ENCODE measurements at regions not wholly inside any gene's neighbourhood (a gene's known extent, or its start where the extent isn't known, plus 50 kb on each side); places are given as distances from the start of the nearest gene placed in this dataset.

DNA sequence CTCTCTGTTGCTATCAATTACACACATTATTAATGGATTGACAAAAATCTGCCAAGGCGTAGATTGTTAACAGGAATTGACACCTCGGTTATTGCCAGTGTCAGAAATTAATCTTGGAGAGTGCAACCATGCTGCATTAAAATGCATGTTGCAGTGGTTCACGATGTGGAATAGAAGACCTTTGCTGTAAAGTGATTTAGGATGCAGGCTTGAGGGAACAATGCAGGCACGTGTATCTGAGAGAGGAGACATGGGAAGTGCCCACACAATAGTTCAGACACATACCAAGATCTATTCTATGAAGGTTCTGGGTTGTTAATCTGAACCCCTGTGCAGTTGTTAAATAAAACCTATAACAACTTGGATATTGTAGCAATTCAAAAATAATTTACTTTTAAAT lies 1032.8 kb upstream of the CDH8 start:
- WGBS (ENCODE audit: extremely low coverage, insufficient read length, low lambda C conversion rate) = no CpG with 5 or more reads among the region's 4 CpGs
- H3K9me3 Mint-ChIP-seq = no peaks in the 10 kb centered on the region; a peak in 2 of 5 replicates
- no peak overlapping the region for H3T11ph ChIP-seq (ENCODE audit: low read length)
- H2BK120ac ChIP-seq (ENCODE audit: low read depth, low read length, poor library complexity, severe bottlenecking) = no peak overlapping the region
- no peaks in the 10 kb centered on the region for H4K20me1 ChIP-seq (ENCODE audit: control insufficient read depth, insufficient read depth, insufficient read length)
- H2BK12ac ChIP-seq (ENCODE audit: insufficient read length, low read depth, low read length) = no peak overlapping the region
- H3K27me3 Mint-ChIP-seq (ENCODE audit: low read depth) = no peaks in the 10 kb centered on the region
- H2BK20ac ChIP-seq (ENCODE audit: low read depth, low read length, poor library complexity, severe bottlenecking) = no peak overlapping the region
- H3K4me3 Mint-ChIP-seq = no peak overlapping the region
- H4K8ac ChIP-seq (replicated peaks; ENCODE audit: insufficient read length, low read depth, low read length) = no peak overlapping the region
- H4K91ac ChIP-seq (ENCODE audit: insufficient read length, low read depth, low read length) = no peak overlapping the region
- no peak overlapping the region for H3K23ac ChIP-seq (ENCODE audit: insufficient read length, low read depth, low read length)
- H3K9me3 ChIP-seq (ENCODE audit: control insufficient read depth, low read depth, low read length) = no peaks in the 10 kb centered on the region
- H3K56ac ChIP-seq (ENCODE audit: insufficient read length, low read depth, low read length) = no peak overlapping the region
- H3K18ac ChIP-seq (ENCODE audit: insufficient read length, low read depth, low read length) = no peak overlapping the region
- TF ChIP-seq, protein P1, sequence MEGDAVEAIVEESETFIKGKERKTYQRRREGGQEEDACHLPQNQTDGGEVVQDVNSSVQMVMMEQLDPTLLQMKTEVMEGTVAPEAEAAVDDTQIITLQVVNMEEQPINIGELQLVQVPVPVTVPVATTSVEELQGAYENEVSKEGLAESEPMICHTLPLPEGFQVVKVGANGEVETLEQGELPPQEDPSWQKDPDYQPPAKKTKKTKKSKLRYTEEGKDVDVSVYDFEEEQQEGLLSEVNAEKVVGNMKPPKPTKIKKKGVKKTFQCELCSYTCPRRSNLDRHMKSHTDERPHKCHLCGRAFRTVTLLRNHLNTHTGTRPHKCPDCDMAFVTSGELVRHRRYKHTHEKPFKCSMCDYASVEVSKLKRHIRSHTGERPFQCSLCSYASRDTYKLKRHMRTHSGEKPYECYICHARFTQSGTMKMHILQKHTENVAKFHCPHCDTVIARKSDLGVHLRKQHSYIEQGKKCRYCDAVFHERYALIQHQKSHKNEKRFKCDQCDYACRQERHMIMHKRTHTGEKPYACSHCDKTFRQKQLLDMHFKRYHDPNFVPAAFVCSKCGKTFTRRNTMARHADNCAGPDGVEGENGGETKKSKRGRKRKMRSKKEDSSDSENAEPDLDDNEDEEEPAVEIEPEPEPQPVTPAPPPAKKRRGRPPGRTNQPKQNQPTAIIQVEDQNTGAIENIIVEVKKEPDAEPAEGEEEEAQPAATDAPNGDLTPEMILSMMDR (conservative IDR thresholded peaks at IDR 0.05) = no peak
- no peaks in the 10 kb centered on the region for H3K23me2 ChIP-seq (ENCODE audit: insufficient read length, low read depth, low read length, poor library complexity, severe bottlenecking)
- DNase-seq = no peak
- H3K4me2 ChIP-seq (ENCODE audit: insufficient read depth, insufficient read length, low read length) = no peak overlapping the region
- H3K36me3 Mint-ChIP-seq (ENCODE audit: insufficient read depth in 1 of 3, low read depth in 3 of 3) = peaks cover 0 to 13% (median 0%) of the 10 kb centered on the region in 3 experiments; a peak in 3 of 7 replicates
- no peak overlapping the region for H3K9ac ChIP-seq (ENCODE audit: extremely low read depth, insufficient read length, low read length)
- H2AK5ac ChIP-seq (ENCODE audit: insufficient read length, low read length) = no peak overlapping the region
- no peak overlapping the region for H2AFZ ChIP-seq (ENCODE audit: low read length)
- H3K4me1 ChIP-seq (ENCODE audit: insufficient read depth, low read length) = peaks cover 6% of the 10 kb centered on the region; the same call in 1 of the 2 replicates
- H3K79me2 ChIP-seq (ENCODE audit: insufficient read depth, low read length) = no peaks in the 10 kb centered on the region
- no peak overlapping the region for H2BK5ac ChIP-seq (ENCODE audit: insufficient read length, low read length)
- H2BK15ac ChIP-seq (ENCODE audit: low read depth, low read length) = no peak overlapping the region
- no peak overlapping the region for H3K4ac ChIP-seq (ENCODE audit: low read depth, low read length)
- no peaks in the 10 kb centered on the region for H3K79me1 ChIP-seq (ENCODE audit: insufficient read depth, low read depth, low read length, poor library complexity, severe bottlenecking)
- no peak overlapping the region for H3K14ac ChIP-seq (ENCODE audit: insufficient read depth, low read length)
- no peak overlapping the region for H4K5ac ChIP-seq (ENCODE audit: insufficient read length, low read depth, low read length)
- H3K27ac Mint-ChIP-seq = no peak overlapping the region
- no peaks in the 10 kb centered on the region for H3K27me3 ChIP-seq (ENCODE audit: insufficient read depth, low read length)
- H3K4me1 Mint-ChIP-seq = peaks cover 50 to 54% of the 10 kb centered on the region in 2 experiments
- H3K27ac ChIP-seq (ENCODE audit: insufficient read length, low read depth, low read length) = no peak overlapping the region

Data from H9 (cell line).